ENCODE measurements at regions not wholly inside any gene's neighbourhood (a gene's known extent, or its start where the extent isn't known, plus 50 kb on each side); places are given as distances from the start of the nearest gene placed in this dataset.

DNA sequence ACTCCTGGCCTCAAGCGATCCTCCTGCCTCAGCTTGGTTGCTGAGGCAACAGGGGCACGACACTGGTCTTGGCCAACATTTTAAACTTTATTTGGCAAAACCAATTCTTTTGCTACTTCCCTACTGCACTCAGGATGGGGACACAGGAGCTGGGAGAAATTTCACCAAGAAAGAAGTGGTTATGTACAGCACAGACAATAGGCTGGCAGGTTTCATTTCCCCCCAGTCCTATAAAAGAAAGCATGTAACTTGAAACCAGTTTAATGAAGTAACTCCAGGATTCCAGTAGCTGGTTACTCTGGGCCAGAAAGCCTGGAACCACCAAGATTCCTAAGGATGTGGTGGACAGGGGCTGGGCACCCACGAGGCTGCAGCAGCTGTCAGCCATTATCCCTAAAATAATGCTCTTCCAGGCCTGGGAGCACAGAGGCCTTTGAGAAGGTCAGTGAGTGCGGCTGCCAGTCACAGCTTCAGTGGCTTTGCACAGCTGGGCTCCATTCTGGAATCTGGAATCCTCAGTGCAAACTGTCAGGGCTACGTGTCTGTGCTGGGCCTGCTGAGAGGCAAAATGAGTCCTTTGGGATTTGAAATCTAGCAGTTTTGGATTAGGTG is 142.3 kb upstream of the ITGA6 start:
- TF ChIP-seq, protein P1, sequence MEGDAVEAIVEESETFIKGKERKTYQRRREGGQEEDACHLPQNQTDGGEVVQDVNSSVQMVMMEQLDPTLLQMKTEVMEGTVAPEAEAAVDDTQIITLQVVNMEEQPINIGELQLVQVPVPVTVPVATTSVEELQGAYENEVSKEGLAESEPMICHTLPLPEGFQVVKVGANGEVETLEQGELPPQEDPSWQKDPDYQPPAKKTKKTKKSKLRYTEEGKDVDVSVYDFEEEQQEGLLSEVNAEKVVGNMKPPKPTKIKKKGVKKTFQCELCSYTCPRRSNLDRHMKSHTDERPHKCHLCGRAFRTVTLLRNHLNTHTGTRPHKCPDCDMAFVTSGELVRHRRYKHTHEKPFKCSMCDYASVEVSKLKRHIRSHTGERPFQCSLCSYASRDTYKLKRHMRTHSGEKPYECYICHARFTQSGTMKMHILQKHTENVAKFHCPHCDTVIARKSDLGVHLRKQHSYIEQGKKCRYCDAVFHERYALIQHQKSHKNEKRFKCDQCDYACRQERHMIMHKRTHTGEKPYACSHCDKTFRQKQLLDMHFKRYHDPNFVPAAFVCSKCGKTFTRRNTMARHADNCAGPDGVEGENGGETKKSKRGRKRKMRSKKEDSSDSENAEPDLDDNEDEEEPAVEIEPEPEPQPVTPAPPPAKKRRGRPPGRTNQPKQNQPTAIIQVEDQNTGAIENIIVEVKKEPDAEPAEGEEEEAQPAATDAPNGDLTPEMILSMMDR (conservative IDR thresholded peaks at IDR 0.05 in 1 of 2, IDR thresholded peaks at IDR 0.05 in 1 of 2; ENCODE audit: extremely low read depth in 1 of 2, insufficient read depth in 1 of 2, low read depth in 1 of 2, low read length in 2 of 2): no peak
- TF ChIP-seq EZH2 (IDR thresholded peaks at IDR 0.05; ENCODE audit: borderline replicate concordance, low read length): no peak
